Spinal cord (tissue), 9 donors: ENCODE measurements at regions not wholly inside any gene's neighbourhood (a gene's known extent, or its start where the extent isn't known, plus 50 kb on each side); places are given as distances from the start of the nearest gene placed in this dataset.

Experiments
- DNase-seq, 6 donors: peaks; one replicate each; pipeline versions ENCODE4 v3.0.0 to v3.0.0-alpha.2; 2013 to 2015; ENCODE audit warnings: low spot score in 6 of 6, low read depth in 4 of 6
- H3K27ac ChIP-seq: one replicate; pipeline ENCODE4 v1.5.1; 2013; ENCODE audit warnings: low read depth, low read length, control low read depth
- H3K27me3 ChIP-seq: one replicate; pipeline ENCODE4 v1.6.1; 2013; ENCODE audit warnings: low read length; ENCODE audit not compliant: control insufficient read depth, insufficient read depth
- H3K36me3 ChIP-seq: one replicate; pipeline ENCODE4 v1.6.1; 2013; ENCODE audit warnings: low read length; ENCODE audit not compliant: control insufficient read depth, insufficient read depth
- H3K4me1 ChIP-seq: one replicate; pipeline ENCODE4 v1.6.1; 2013; ENCODE audit warnings: low read length; ENCODE audit not compliant: control insufficient read depth, insufficient read depth
- H3K4me3 ChIP-seq: one replicate; pipeline ENCODE4 v1.5.1; 2013; ENCODE audit warnings: low read depth, low read length, control low read depth
- H3K9me3 ChIP-seq: one replicate; pipeline ENCODE4 v1.6.1; 2013; ENCODE audit warnings: low read length; ENCODE audit not compliant: control insufficient read depth, insufficient read depth
- WGBS: methylation state at CpG from one replicate; pipeline ENCODE4 v1.1.5; 2013; ENCODE audit warnings: missing lambda C conversion rate; ENCODE audit not compliant: insufficient coverage; 5-methylcytosine and 5-hydroxymethylcytosine counted together
- donor health status: healthy.

DNA sequence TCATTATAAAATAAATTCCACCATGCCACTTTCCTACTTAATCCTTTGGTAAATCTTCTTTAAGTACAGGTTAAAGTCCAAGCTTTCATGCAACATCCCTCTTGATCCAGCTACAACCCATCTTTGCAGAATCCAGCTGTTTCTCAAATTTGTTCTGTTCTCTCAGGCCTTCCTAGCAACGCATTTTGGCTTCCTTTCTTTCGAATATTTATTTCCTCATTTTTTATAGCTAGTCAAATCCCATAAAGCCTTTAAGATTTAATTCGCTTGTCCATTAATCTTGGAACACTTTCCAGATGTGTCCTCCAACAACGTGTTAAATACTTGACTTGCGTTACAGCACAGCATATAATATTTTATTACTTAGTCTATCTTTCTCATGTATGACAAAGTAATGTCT, 600.1 kb upstream of the CHORDC1 start:
- Histone ChIP-seq H3K36me3 (no peaks in the 10 kb centered on the region), H3K9me3 (no peaks in the 10 kb centered on the region), H3K4me3 (no peak overlapping the region), H3K27me3 (no peaks in the 10 kb centered on the region), H3K4me1 (no peaks in the 10 kb centered on the region), H3K27ac (no peak overlapping the region)
- DNase-seq: no peak
- WGBS: 88% methylated on average over 2 of the region's 5 CpGs

DNA sequence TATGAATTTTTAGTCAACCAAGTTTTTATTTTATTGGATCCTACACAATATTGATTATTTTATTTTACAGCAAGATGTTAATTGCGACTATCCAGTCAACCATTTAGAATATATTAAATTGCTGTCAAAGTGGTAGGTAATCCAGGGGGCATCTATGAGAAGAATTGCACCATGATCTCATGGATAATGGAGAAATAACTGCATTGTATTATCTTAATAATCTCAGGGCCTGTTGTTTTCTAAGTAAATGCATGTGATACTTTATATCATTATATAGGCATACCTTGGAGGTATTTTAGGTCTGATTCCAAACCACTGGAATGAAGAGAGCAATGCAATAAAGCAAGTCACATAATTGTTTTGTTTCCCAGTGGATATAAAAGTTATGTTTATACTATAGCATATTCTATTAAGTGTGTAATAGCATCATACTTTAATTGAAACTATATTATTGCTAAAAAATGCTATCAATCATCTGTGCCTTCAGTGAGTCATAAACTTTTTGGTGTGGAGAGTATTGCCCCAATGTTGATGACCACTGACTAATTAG, 595.4 kb upstream of the CHORDC1 start:
- DNase-seq: no peak
- Histone ChIP-seq H3K4me3 (no peak overlapping the region), H3K9me3 (no peaks in the 10 kb centered on the region), H3K36me3 (no peaks in the 10 kb centered on the region), H3K4me1 (no peaks in the 10 kb centered on the region), H3K27ac (no peak overlapping the region), H3K27me3 (no peaks in the 10 kb centered on the region)
- WGBS: no CpG with 5 or more reads among the region's 1 CpG

DNA sequence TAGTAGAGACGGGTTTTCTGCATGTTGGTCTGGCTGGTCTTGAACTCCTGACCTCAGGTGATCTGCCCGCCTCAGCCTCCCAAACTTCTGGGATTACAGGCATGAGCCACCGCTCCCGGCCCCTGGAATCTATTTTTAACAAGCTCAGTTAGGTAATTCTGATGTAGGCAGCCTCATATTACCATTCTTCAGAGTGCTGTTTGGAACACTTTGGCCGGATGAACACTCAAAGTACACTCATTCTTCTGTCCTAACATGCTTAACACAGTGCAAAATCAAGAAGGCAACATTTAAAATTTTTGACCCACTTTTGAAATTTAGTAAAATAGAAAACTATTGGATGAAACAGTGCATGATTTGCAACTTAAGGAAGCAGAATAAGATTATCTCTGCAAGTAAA, 586.7 kb upstream of the CHORDC1 start:
- H3K4me3 ChIP-seq: no peak overlapping the region
- WGBS: 96% methylated on average over 3 of the region's 5 CpGs
- H3K36me3 ChIP-seq: no peaks in the 10 kb centered on the region
- no peaks in the 10 kb centered on the region for H3K9me3 ChIP-seq
- H3K27ac ChIP-seq: no peak overlapping the region
- DNase-seq: no peak
- no peaks in the 10 kb centered on the region for H3K27me3 ChIP-seq
- H3K4me1 ChIP-seq: no peaks in the 10 kb centered on the region

DNA sequence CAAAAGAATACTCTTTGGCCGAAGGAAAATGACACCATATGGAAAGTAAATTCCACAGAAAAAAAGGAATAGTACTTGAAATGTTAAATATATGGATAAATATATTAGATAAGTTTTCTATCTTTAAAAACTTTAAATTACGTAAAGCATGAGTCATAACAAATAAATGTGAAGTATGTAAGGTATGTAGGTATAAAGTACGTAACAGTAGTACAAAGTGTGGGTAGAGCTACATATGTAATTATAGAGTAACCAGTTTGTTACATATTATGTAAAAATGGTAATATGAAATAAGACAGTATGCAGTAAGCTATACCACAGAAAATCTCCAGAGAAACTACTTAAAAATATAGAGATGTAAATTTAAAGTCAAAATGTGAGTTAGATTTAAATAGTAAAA, 582.3 kb upstream of the CHORDC1 start:
- no CpG with 5 or more reads among the region's 3 CpGs for WGBS
- Histone ChIP-seq H3K36me3 (no peaks in the 10 kb centered on the region), H3K27me3 (no peaks in the 10 kb centered on the region), H3K9me3 (no peaks in the 10 kb centered on the region), H3K4me1 (no peaks in the 10 kb centered on the region), H3K27ac (no peak overlapping the region), H3K4me3 (no peak overlapping the region)
- DNase-seq: no peak

DNA sequence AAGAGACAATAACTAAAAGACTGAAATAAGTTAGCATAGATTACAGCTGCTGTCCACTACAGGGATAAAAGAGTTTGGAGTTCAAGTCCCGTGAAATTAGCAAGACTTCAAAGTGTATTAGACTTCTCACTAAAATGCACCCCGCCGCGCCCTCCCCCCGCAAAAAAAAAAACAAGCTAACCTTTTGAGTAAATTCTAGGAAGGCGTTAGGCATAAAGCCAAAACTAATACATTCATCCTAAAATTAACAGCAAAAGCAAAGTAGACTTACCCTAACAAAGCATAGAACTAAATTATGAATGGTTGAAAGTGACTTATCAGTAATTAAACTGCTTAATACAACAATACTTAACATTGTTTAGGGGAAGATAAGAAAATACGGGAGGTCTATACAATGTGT, 581.0 kb upstream of the CHORDC1 start:
- Histone ChIP-seq H3K27me3 (no peaks in the 10 kb centered on the region), H3K9me3 (no peaks in the 10 kb centered on the region), H3K27ac (no peak overlapping the region), H3K4me1 (no peaks in the 10 kb centered on the region), H3K36me3 (no peaks in the 10 kb centered on the region), H3K4me3 (no peak overlapping the region)
- no CpG with 5 or more reads among the region's 7 CpGs for WGBS
- no peak for DNase-seq

DNA sequence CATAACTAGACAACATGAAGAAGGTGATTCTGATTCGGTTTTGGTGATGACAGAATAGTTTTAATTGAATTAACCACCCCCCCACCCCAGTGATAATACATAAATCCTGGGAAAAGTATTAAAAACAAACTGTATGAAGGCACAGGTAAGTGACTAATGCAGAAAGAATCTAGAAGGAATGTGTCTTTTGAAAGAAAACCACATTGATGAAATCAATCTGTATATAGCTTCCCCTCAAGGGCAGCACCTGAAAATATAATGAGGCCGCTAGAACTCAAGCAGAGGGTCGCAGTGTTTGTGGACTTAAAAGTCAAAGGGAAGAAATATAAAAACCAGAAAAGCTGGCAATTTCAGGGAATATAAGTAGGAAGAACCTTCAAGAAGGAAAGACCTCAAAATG, 580.5 kb upstream of the CHORDC1 start:
- no CpG with 5 or more reads among the region's 3 CpGs for WGBS
- Histone ChIP-seq H3K4me1 (no peaks in the 10 kb centered on the region), H3K36me3 (no peaks in the 10 kb centered on the region), H3K27ac (no peak overlapping the region), H3K9me3 (no peaks in the 10 kb centered on the region), H3K27me3 (no peaks in the 10 kb centered on the region), H3K4me3 (no peak overlapping the region)
- DNase-seq: no peak

DNA sequence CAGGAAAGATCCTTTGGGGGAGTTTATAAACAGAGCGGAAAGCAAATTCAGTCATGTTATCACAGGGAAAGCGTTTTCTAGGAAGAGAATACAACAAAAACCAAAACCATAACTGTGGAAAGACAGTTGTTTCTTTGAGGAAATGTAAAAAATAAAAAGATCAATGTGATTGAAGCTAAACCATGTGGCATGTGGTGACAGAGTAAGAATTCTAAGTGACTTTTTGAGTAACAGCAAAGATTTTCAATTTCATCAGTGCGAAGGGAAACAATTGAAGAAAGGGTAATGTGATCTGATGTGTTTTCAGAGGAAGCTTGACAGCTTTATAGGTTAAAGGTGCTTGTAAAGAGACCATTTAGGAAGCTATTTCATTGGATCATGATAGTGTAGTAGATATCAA, 575.9 kb upstream of the CHORDC1 start:
- no peak overlapping the region for H3K27ac ChIP-seq
- H3K4me3 ChIP-seq: no peak overlapping the region
- no peaks in the 10 kb centered on the region for H3K4me1 ChIP-seq
- no peaks in the 10 kb centered on the region for H3K9me3 ChIP-seq
- 85% methylated on average over 1 of the region's 3 CpGs for WGBS
- DNase-seq: peak in 1 of 6 donors; percentile 6
- H3K27me3 ChIP-seq: no peaks in the 10 kb centered on the region
- no peaks in the 10 kb centered on the region for H3K36me3 ChIP-seq

DNA sequence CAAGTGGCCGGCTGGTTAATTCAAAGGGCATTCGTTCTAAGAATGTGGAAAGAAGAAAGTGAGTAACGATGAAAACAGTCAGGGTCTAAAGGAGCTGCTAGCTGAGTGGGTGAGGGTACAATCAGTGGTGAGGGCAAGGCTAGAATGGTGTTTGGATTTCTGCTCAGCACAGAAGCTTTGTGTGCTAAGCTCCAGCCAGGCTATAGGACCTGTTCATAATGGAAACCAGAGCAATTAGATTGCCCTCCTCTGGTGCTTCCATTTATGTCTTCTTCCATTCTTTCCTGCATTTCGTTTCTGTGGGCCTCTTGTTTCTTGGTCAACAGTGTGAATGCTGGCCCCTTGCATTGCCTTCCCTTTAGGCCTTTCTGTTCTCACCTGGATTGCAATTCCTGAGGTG, 572.9 kb upstream of the CHORDC1 start:
- DNase-seq: no peak
- Histone ChIP-seq H3K27me3 (no peaks in the 10 kb centered on the region), H3K4me1 (no peaks in the 10 kb centered on the region), H3K36me3 (no peaks in the 10 kb centered on the region), H3K27ac (no peak overlapping the region), H3K9me3 (no peaks in the 10 kb centered on the region), H3K4me3 (no peak overlapping the region)
- 64% methylated on average over 4 of the region's 4 CpGs for WGBS

DNA sequence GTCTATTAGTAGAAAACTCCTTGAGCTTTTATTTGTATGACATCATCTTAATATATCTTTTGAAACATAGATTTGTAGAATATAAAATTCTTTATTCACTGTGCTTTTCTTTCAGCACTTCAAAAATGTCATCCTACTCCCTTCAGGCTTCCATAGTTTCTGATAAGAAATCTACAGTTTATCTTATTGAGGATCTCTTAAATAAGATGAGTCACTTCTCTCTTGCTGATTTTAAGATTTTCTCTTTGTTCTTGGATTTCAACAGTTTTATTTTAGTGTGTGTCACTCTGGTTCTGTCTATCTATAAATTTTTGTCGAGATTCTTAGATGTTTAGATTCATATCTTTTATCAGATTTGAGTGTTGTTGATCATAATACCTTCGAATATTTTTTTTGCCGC, 566.1 kb upstream of the CHORDC1 start:
- H3K27me3 ChIP-seq: no peaks in the 10 kb centered on the region
- no peak overlapping the region for H3K27ac ChIP-seq
- DNase-seq: no peak
- no peaks in the 10 kb centered on the region for H3K4me1 ChIP-seq
- H3K36me3 ChIP-seq: no peaks in the 10 kb centered on the region
- WGBS: 100% methylated on average over 2 of the region's 3 CpGs
- H3K9me3 ChIP-seq: no peaks in the 10 kb centered on the region
- H3K4me3 ChIP-seq: no peak overlapping the region

DNA sequence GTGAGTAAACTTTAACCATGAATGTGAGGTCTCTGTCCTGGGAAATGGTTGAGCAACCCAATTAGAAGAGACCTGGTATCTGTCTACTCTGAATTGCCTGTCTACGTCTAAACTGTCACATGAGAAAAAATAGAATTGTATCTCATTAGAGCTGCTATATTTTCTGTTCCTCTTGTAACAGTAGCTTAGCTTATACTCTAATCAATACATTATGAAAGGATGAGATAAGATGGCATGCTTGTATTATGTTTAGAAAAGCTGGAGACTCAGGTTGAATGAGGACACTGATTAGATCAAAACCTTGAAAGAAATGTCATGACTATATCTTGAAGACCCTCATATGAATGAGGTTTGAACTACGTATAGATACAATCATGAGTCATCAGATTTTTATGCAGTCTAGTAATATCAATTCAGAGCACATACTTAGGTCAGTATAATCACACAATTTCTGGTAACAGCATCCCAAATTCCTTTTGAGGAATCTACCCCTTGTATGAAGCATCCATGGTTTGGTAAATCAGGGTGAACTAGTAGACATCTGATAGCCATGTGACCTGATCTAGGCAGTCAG, 561.5 kb upstream of the CHORDC1 start:
- Histone ChIP-seq H3K4me3 (no peak overlapping the region), H3K36me3 (no peaks in the 10 kb centered on the region), H3K27me3 (no peaks in the 10 kb centered on the region), H3K4me1 (no peaks in the 10 kb centered on the region), H3K9me3 (no peaks in the 10 kb centered on the region), H3K27ac (no peak overlapping the region)
- no CpG with 5 or more reads among the region's 2 CpGs for WGBS
- DNase-seq: no peak
